K562 (cell line): ENCODE measurements at regions not wholly inside any gene's neighbourhood (a gene's known extent, or its start where the extent isn't known, plus 50 kb on each side); places are given as distances from the start of the nearest gene placed in this dataset.

ENCODE experiments used
- ATAC-seq: fragments of 200-7000 bp; cut with Tn5 transposase; 3 replicates; pipeline ENCODE4 v1.9.1; 2020; ENCODE audit warnings: moderate library complexity
- BruUV-seq: library from RNA; stranded (reverse); fragments of 400-500 nt; replicated peaks from 2 replicates; lab custom pipeline; 2021; lab: Mats Ljungman, UMichigan
- CTCF ChIA-PET: fragments of 300-600 bp; formaldehyde crosslinking; extraction: SDS; loops from one replicate; lab custom pipeline; 2021; ENCODE audit warnings: low intra/inter-chr PET ratio; lab: Yijun Ruan, JAX
- POLR2A ChIA-PET: fragments of 300-600, 350-650 bp; sonication (Branson Sonifier 250); formaldehyde crosslinking; extraction: SDS; loops from one replicate; lab custom pipeline; 2021; ENCODE audit warnings: antibody characterized with exemption, inconsistent platforms; lab: Yijun Ruan, JAX
- DNase-seq, 4 experiments: peaks; one replicate each; pipeline versions ENCODE4 v3.0.0 to v3.0.0-alpha.2; 2011 to 2018; ENCODE audit warnings: low spot score in 3 of 4, mixed read lengths in 3 of 4; ENCODE audit errors: extremely low read depth in 1 of 4
- FAIRE-seq: peaks from 2 replicates; lab custom pipeline; 2011; peaks lifted over from hg19 to GRCh38; lab: Jason Lieb, UNC
- H2AFZ ChIP-seq: 2 replicates; pipeline ENCODE4 v1.6.0; 2011; ENCODE audit warnings: low read depth, low read length, control low read depth, inconsistent platforms
- H3K27ac ChIP-seq: fragments of 200-600 bp; 3 replicates; pipeline ENCODE4 v1.8.0; 2011; ENCODE audit warnings: low read depth, mild to moderate bottlenecking, control low read depth, inconsistent platforms, low read length, moderate library complexity, mixed read lengths; ENCODE audit errors: extremely low read depth
- H3K27me3 ChIP-seq, 2 experiments: fragments of 300-600 bp in 1 of 2; 2 replicates in 1 of 2; 3 replicates in 1 of 2; pipeline versions ENCODE4 v1.6.0 to v1.8.0; 2011; ENCODE audit warnings: inconsistent platforms in 2 of 2, low read length in 2 of 2, mild to moderate bottlenecking in 1 of 2, mixed read lengths in 1 of 2, moderate library complexity in 1 of 2; ENCODE audit not compliant: control insufficient read depth in 2 of 2, insufficient read depth in 2 of 2
- H3K36me3 ChIP-seq: fragments of 300-600 bp; 3 replicates; pipeline ENCODE4 v1.8.0; 2011; ENCODE audit warnings: mild to moderate bottlenecking, low read length, inconsistent platforms; ENCODE audit not compliant: control insufficient read depth, insufficient read depth
- H3K4me1 ChIP-seq, 2 experiments: fragments of 200-600 bp in 1 of 2; replicated peaks in 1 of 2; 2 replicates in 1 of 2; 3 replicates in 1 of 2; pipeline versions ENCODE4 v1.5.1 to v1.8.0; 2011; ENCODE audit warnings: inconsistent platforms in 2 of 2, low read length in 2 of 2, mild to moderate bottlenecking in 1 of 2, mixed read lengths in 1 of 2, moderate library complexity in 1 of 2; ENCODE audit not compliant: control insufficient read depth in 2 of 2, insufficient read depth in 2 of 2
- H3K4me2 ChIP-seq: 2 replicates; pipeline ENCODE4 v1.6.1; 2011; ENCODE audit warnings: low read length, control low read depth, inconsistent platforms, mixed read lengths; ENCODE audit not compliant: insufficient read depth
- H3K4me3 ChIP-seq: fragments of 200-600 bp; sonication (generic), shearing (Covaris generic); 2 replicates; pipeline ENCODE4 v1.5.1; 2016; ENCODE audit warnings: control low read depth, inconsistent platforms
- H3K79me2 ChIP-seq: fragments of 200-600 bp; 3 replicates; pipeline ENCODE4 v1.8.0; 2011; ENCODE audit warnings: low read length, inconsistent platforms; ENCODE audit not compliant: control insufficient read depth, insufficient read depth
- H3K9ac ChIP-seq, 2 experiments: 2 replicates each; pipeline versions ENCODE4 v1.6.0 to v1.6.1; 2011; ENCODE audit warnings: low read depth in 2 of 2, low read length in 2 of 2, control low read depth in 1 of 2, inconsistent platforms in 1 of 2, mild to moderate bottlenecking in 1 of 2, mixed read lengths in 1 of 2; ENCODE audit not compliant: insufficient read depth in 1 of 2
- H3K9me1 ChIP-seq: one replicate; pipeline ENCODE4 v1.6.0; 2011; ENCODE audit warnings: inconsistent platforms, mild to moderate bottlenecking, low read length, moderate library complexity; ENCODE audit not compliant: control insufficient read depth, insufficient read depth
- H3K9me3 ChIP-seq: replicated peaks from 2 replicates; pipeline ENCODE4 v1.5.1; 2011; ENCODE audit warnings: low read depth, low read length, inconsistent platforms; ENCODE audit not compliant: control insufficient read depth, insufficient read depth
- H4K20me1 ChIP-seq: replicated peaks from 2 replicates; pipeline ENCODE4 v1.6.1; 2011; ENCODE audit warnings: low read length, inconsistent platforms, mixed read lengths; ENCODE audit not compliant: control insufficient read depth, insufficient read depth
- AFF1 ChIP-seq, 2 experiments: fragments of 450-650 bp; IDR thresholded peaks; 2 replicates each; pipeline ENCODE4 v1.6.1; 2018; ENCODE audit warnings: mild to moderate bottlenecking in 2 of 2, low read depth in 1 of 2; ENCODE audit not compliant: partially characterized antibody in 2 of 2
- CREM ChIP-seq: IDR thresholded peaks from 2 replicates; pipeline ENCODE4 v1.6.1; 2014; ENCODE audit warnings: antibody characterized with exemption, low read depth
- HBP1 ChIP-seq: fragments of 450-650 bp; formaldehyde crosslinking; IDR thresholded peaks from 2 replicates; pipeline ENCODE4 v1.4.0; 2022; ENCODE audit warnings: missing genetic modification characterization
- KAT8 ChIP-seq: fragments of 450-650 bp; IDR thresholded peaks from 2 replicates; pipeline ENCODE4 v1.6.1; 2016; ENCODE audit warnings: low read depth, mild to moderate bottlenecking
- LARP7 ChIP-seq: fragments of 450-650 bp; IDR thresholded peaks from 2 replicates; pipeline ENCODE4 v1.6.1; 2016
- POLR3A ChIP-seq: IDR thresholded peaks from 2 replicates; pipeline ENCODE4 v1.6.1; 2011; ENCODE audit warnings: borderline replicate concordance, mild to moderate bottlenecking, moderate library complexity; ENCODE audit not compliant: insufficient read length, insufficient read depth; ENCODE audit errors: extremely low read depth
- PTTG1 ChIP-seq: fragments of 450-650 bp; IDR thresholded peaks from 2 replicates; pipeline ENCODE4 v1.6.1; 2016; ENCODE audit warnings: low read depth, mild to moderate bottlenecking, missing genetic modification characterization, missing compliant biosample characterization
- SAFB2 ChIP-seq: fragments of 200-400 bp; formaldehyde crosslinking; IDR thresholded peaks from 2 replicates; pipeline ENCODE4 v1.6.1; 2018; ENCODE audit warnings: borderline replicate concordance, low read length, low read depth, moderate library complexity; ENCODE audit not compliant: severe bottlenecking
- SUPT5H ChIP-seq: fragments of 450-650 bp; IDR thresholded peaks from 2 replicates; pipeline ENCODE4 v1.6.1; 2016
- TEAD2 ChIP-seq: fragments of 450-650 bp; IDR thresholded peaks from 2 replicates; pipeline ENCODE4 v1.6.1; 2016; ENCODE audit warnings: missing genetic modification characterization, control low read depth, missing compliant biosample characterization
- ZKSCAN3 ChIP-seq: fragments of 250-450 bp; sonication (Bioruptor Pico); IDR thresholded peaks from 2 replicates; pipeline ENCODE4 v1.4.0; 2020
- ZNF57 ChIP-seq: fragments of 450-650 bp; formaldehyde crosslinking; IDR thresholded peaks from 2 replicates; pipeline ENCODE4 v1.4.0; 2020; ENCODE audit warnings: mild to moderate bottlenecking, moderate library complexity
- ZNF785 ChIP-seq: fragments of 250-450 bp; sonication (Bioruptor Pico); IDR thresholded peaks from 2 replicates; pipeline ENCODE4 v1.4.0; 2020; ENCODE audit warnings: mild to moderate bottlenecking
- ZNF79 ChIP-seq: fragments of 250-450 bp; sonication (Bioruptor Pico); IDR thresholded peaks from 2 replicates; pipeline ENCODE4 v1.4.0; 2020; ENCODE audit warnings: low read depth, mild to moderate bottlenecking, moderate library complexity
- ZSCAN32 ChIP-seq: fragments of 450-650 bp; formaldehyde crosslinking; IDR thresholded peaks from 2 replicates; pipeline ENCODE4 v1.4.0; 2020; ENCODE audit warnings: mild to moderate bottlenecking, moderate library complexity
- WGBS: fragments of 100-300 bp; shearing (Covaris generic); methylation state at CpG from one replicate; pipeline ENCODE4 v1.1.6; 2016; ENCODE audit warnings: low coverage, mixed read lengths; ENCODE audit not compliant: insufficient coverage; ENCODE audit errors: missing lambda C conversion rate; 5-methylcytosine and 5-hydroxymethylcytosine counted together
- in situ Hi-C: fragments of 300-500 bp; cut with MboI; formaldehyde crosslinking; loops from 4 replicates; pipeline ENCODE4 v1.15.0; 2018; ENCODE audit warnings: inconsistent platforms, mixed read lengths
- intact Hi-C: fragments of 100-400 bp; cut with micrococcal nuclease; formaldehyde crosslinking; loops from 2 replicates; pipeline ENCODE4 v1.14.2; 2022
- TF ChIP-seq, protein P1 (sequence below): IDR thresholded peaks from 2 replicates; pipeline ENCODE4 v1.6.1; 2012; ENCODE audit warnings: low read depth, low read length, improper control_type of control experiment, borderline replicate concordance

DNA sequence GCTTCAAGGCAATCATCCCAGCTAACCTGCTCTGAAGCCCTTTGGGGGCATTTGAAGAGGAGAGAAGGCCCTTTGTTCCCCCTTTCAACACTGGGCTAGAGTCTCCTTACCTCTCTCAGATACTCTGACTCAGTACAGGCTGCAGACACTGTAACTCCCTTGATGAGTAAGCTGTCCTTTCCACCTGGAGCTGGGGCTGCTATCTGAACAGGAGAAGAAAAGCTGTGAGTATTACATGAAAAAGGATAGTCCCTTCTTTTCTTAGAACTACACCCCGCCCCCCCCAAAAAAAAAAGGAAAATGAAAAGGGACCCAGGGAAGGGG, 186.6 kb upstream of the PLEKHG7 start:
- no peak overlapping the region for H3K4me3 ChIP-seq
- TF ChIP-seq ZSCAN32 (CRISPR knock-in tag) (no peak), CREM (no peak), ZNF57 (CRISPR knock-in tag) (no peak), SAFB2 (no peak), TEAD2 (tag) (no peak), PTTG1 (tag) (no peak), LARP7 (no peak), ZNF79 (CRISPR knock-in tag) (no peak), POLR3A (no peak), SUPT5H (no peak), HBP1 (CRISPR knock-in tag) (no peak), AFF1 (IDR thresholded peaks at IDR 0.05; ENCODE audit: low read depth in 1 of 2, partially characterized antibody in 2 of 2) (no peak), KAT8 (no peak), ZKSCAN3 (CRISPR knock-in tag) (no peak), ZNF785 (CRISPR knock-in tag) (no peak)
- TF ChIP-seq, protein P1, sequence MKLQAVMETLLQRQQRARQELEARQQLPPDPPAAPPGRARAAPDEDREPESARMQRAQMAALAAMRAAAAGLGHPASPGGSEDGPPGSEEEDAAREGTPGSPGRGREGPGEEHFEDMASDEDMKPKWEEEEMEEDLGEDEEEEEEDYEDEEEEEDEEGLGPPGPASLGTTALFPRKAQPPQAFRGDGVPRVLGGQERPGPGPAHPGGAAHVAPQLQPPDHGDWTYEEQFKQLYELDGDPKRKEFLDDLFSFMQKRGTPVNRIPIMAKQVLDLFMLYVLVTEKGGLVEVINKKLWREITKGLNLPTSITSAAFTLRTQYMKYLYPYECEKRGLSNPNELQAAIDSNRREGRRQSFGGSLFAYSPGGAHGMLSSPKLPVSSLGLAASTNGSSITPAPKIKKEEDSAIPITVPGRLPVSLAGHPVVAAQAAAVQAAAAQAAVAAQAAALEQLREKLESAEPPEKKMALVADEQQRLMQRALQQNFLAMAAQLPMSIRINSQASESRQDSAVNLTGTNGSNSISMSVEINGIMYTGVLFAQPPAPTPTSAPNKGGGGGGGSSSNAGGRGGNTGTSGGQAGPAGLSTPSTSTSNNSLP = no peak
- WGBS = 0% methylated on average over 1 of the region's 1 CpG
- intact Hi-C loops = no loop called here
- ChIA-PET CTCF (no interaction called here), POLR2A (interaction anchor here (0.6 kb wide), 1 partner anchor 70 kb away, joined by 3 read pairs; no protein-coding TSS in a partner anchor)
- H3K9me3 ChIP-seq = no peaks in the 10 kb centered on the region
- H3K4me1 ChIP-seq = no peaks in the 10 kb centered on the region
- no TSS peak for BruUV-seq
- DNase-seq (peak in 1 of 4 experiments; percentile 24), ATAC-seq (peak; percentile 42; the same call in 1 of the 3 replicates), FAIRE-seq (no peak)
- H3K79me2 ChIP-seq = no peaks in the 10 kb centered on the region
- H2AFZ ChIP-seq = no peak overlapping the region
- in situ Hi-C loops = no loop called here
- no peak overlapping the region for H3K27ac ChIP-seq
- no peaks in the 10 kb centered on the region for H4K20me1 ChIP-seq
- H3K36me3 ChIP-seq = no peaks in the 10 kb centered on the region
- H3K4me2 ChIP-seq = no peak overlapping the region
- no peaks in the 10 kb centered on the region for H3K27me3 ChIP-seq
- no peak overlapping the region for H3K9ac ChIP-seq
- H3K9me1 ChIP-seq = no peaks in the 10 kb centered on the region
